ENCODE measurements at regions not wholly inside any gene's neighbourhood (a gene's known extent, or its start where the extent isn't known, plus 50 kb on each side); places are given as distances from the start of the nearest gene placed in this dataset.
"Not testable (repeated sequence)": the region's sequence is repeated elsewhere in the genome, so short reads cannot be mapped to it uniquely, and the experiment has no call there.

- H4K20me1 ChIP-seq (ENCODE audit: insufficient read depth, low read length) = no peaks in the 10 kb centered on the region
- POLR2A ChIA-PET = no interaction called here
- H2AFZ ChIP-seq (ENCODE audit: low read length) = no peak overlapping the region
- H3K4me3 ChIP-seq (ENCODE audit: low read depth, low read length, poor library complexity, severe bottlenecking) = no peak overlapping the region
- H3K9me2 ChIP-seq (ENCODE audit: insufficient read depth, low read length) = no peaks in the 10 kb centered on the region
- no peaks in the 10 kb centered on the region for H3K36me3 ChIP-seq (ENCODE audit: insufficient read depth, low read length)
- TF ChIP-seq EZH2phosphoT487 (IDR thresholded peaks at IDR 0.05; ENCODE audit: borderline replicate concordance, low read depth, low read length) = no peak
- no peak for TF ChIP-seq CTCF (conservative IDR thresholded peaks at IDR 0.05; ENCODE audit: low read length)
- DNase-seq (ENCODE audit: low spot score) = no peak
- CTCF ChIA-PET (ENCODE audit: unreplicated experiment) = no interaction called here
- H3K79me2 ChIP-seq (ENCODE audit: insufficient read depth, low read depth, low read length) = no peaks in the 10 kb centered on the region
- no peak overlapping the region for H3K4me2 ChIP-seq (ENCODE audit: low read length)
- BruUV-seq (replicated peaks) = no TSS peak
- H3K9me3 ChIP-seq (ENCODE audit: low read length) = no peaks in the 10 kb centered on the region
- intact Hi-C loops (cut with micrococcal nuclease; ENCODE audit: unreplicated experiment) = no loop called here
- no peaks in the 10 kb centered on the region for H3K4me1 ChIP-seq (ENCODE audit: insufficient read depth, low read length, poor library complexity, severe bottlenecking)
- H3K27ac ChIP-seq (ENCODE audit: low read depth, low read length, poor library complexity, severe bottlenecking) = no peak overlapping the region
Observed at GRCh38 chr3:153503873-153504272, 341.8 kb downstream of the RAP2B start.

- H2AFZ ChIP-seq (ENCODE audit: low read length); H3K27ac ChIP-seq (ENCODE audit: low read depth, low read length, poor library complexity, severe bottlenecking); DNase-seq (ENCODE audit: low spot score); H3K36me3 ChIP-seq (ENCODE audit: insufficient read depth, low read length); H3K79me2 ChIP-seq (ENCODE audit: insufficient read depth, low read depth, low read length); CTCF ChIA-PET (ENCODE audit: unreplicated experiment); H3K9me2 ChIP-seq (ENCODE audit: insufficient read depth, low read length); H3K4me2 ChIP-seq (ENCODE audit: low read length); BruUV-seq (replicated peaks); H4K20me1 ChIP-seq (ENCODE audit: insufficient read depth, low read length); H3K4me3 ChIP-seq (ENCODE audit: low read depth, low read length, poor library complexity, severe bottlenecking); H3K9me3 ChIP-seq (ENCODE audit: low read length); H3K4me1 ChIP-seq (ENCODE audit: insufficient read depth, low read length, poor library complexity, severe bottlenecking); intact Hi-C loops (cut with micrococcal nuclease; ENCODE audit: unreplicated experiment): not testable (repeated sequence)
- POLR2A ChIA-PET = interaction anchor here (0.6 kb wide), 2 partner anchors 25 to 1206 kb away, joined by 3 to 4 read pairs; no protein-coding TSS in a partner anchor
Observed at GRCh38 chr3:153506205-153506604, 344.2 kb downstream of the RAP2B start.

- H3K27ac ChIP-seq (ENCODE audit: low read depth, low read length, poor library complexity, severe bottlenecking); H3K79me2 ChIP-seq (ENCODE audit: insufficient read depth, low read depth, low read length); H3K9me3 ChIP-seq (ENCODE audit: low read length); DNase-seq (ENCODE audit: low spot score); H3K4me3 ChIP-seq (ENCODE audit: low read depth, low read length, poor library complexity, severe bottlenecking); H3K36me3 ChIP-seq (ENCODE audit: insufficient read depth, low read length); CTCF ChIA-PET (ENCODE audit: unreplicated experiment); H4K20me1 ChIP-seq (ENCODE audit: insufficient read depth, low read length); BruUV-seq (replicated peaks); H3K9me2 ChIP-seq (ENCODE audit: insufficient read depth, low read length); H3K4me1 ChIP-seq (ENCODE audit: insufficient read depth, low read length, poor library complexity, severe bottlenecking); H3K4me2 ChIP-seq (ENCODE audit: low read length); intact Hi-C loops (cut with micrococcal nuclease; ENCODE audit: unreplicated experiment); H2AFZ ChIP-seq (ENCODE audit: low read length): not testable (repeated sequence)
- POLR2A ChIA-PET = interaction anchor here (0.6 kb wide), 1 partner anchor 1206 kb away, joined by 3 read pairs; no protein-coding TSS in a partner anchor
Observed at GRCh38 chr3:153506686-153507085, 344.7 kb downstream of the RAP2B start.

GRCh38 chr3:153513236-153513635, 351.2 kb downstream of the RAP2B start:
- peak; percentile 26 for DNase-seq (ENCODE audit: low spot score)
- no peak overlapping the region for H3K27ac ChIP-seq (ENCODE audit: low read depth, low read length, poor library complexity, severe bottlenecking)
- intact Hi-C loops (cut with micrococcal nuclease; ENCODE audit: unreplicated experiment) = no loop called here
- BruUV-seq (replicated peaks) = no TSS peak
- no peaks in the 10 kb centered on the region for H3K9me2 ChIP-seq (ENCODE audit: insufficient read depth, low read length)
- no peaks in the 10 kb centered on the region for H3K79me2 ChIP-seq (ENCODE audit: insufficient read depth, low read depth, low read length)
- no peak overlapping the region for H3K4me2 ChIP-seq (ENCODE audit: low read length)
- ChIA-PET POLR2A (interaction anchor here (0.6 to 1.0 kb wide), 4 partner anchors 12 to 268 kb away, joined by 3 to 4 read pairs (median 3); no protein-coding TSS in a partner anchor), CTCF (ENCODE audit: unreplicated experiment) (no interaction called here)
- H3K9me3 ChIP-seq (ENCODE audit: low read length) = peaks cover 7% of the 10 kb centered on the region; the same call in 1 of the 2 replicates
- H4K20me1 ChIP-seq (ENCODE audit: insufficient read depth, low read length) = no peaks in the 10 kb centered on the region
- no peaks in the 10 kb centered on the region for H3K4me1 ChIP-seq (ENCODE audit: insufficient read depth, low read length, poor library complexity, severe bottlenecking)
- no peaks in the 10 kb centered on the region for H3K36me3 ChIP-seq (ENCODE audit: insufficient read depth, low read length)
- no peak overlapping the region for H3K4me3 ChIP-seq (ENCODE audit: low read depth, low read length, poor library complexity, severe bottlenecking)
- H2AFZ ChIP-seq (ENCODE audit: low read length) = no peak overlapping the region
- TF ChIP-seq EZH2phosphoT487 (IDR thresholded peaks at IDR 0.05; ENCODE audit: borderline replicate concordance, low read depth, low read length) (no peak), CTCF (conservative IDR thresholded peaks at IDR 0.05; ENCODE audit: low read length) (peak; percentile 66)
